ENCODE measurements at regions not wholly inside any gene's neighbourhood (a gene's known extent, or its start where the extent isn't known, plus 50 kb on each side); places are given as distances from the start of the nearest gene placed in this dataset.
"Not testable (repeated sequence)": the region's sequence is repeated elsewhere in the genome, so short reads cannot be mapped to it uniquely, and the experiment has no call there.

- no peak for TF ChIP-seq POLR2AphosphoS5 (IDR thresholded peaks at IDR 0.05; ENCODE audit: borderline replicate concordance, low read depth, low read length)
- no peak for TF ChIP-seq EZH2 (IDR thresholded peaks at IDR 0.05)
- no peak for TF ChIP-seq FOXP2 (optimal IDR thresholded peaks at IDR 0.05; ENCODE audit: control extremely low read depth, extremely low read length, insufficient read depth)
- H3K27ac ChIP-seq: no peak overlapping the region
These were observed 200.3 kb downstream of the C9orf152 start for GRCh38 chr9:110007477-110008270.

GRCh38 chr9:110008663-110009062 is 199.3 kb downstream of the C9orf152 start:
- TF ChIP-seq EZH2 (IDR thresholded peaks at IDR 0.05): no peak
- TF ChIP-seq FOXP2 (optimal IDR thresholded peaks at IDR 0.05; ENCODE audit: control extremely low read depth, extremely low read length, insufficient read depth): no peak
- TF ChIP-seq POLR2AphosphoS5 (IDR thresholded peaks at IDR 0.05; ENCODE audit: borderline replicate concordance, low read depth, low read length): no peak

More at GRCh38 chr9:110007477-110008270, 200.3 kb downstream of the C9orf152 start:
- no peak for DNase-seq (ENCODE audit: low read depth, low spot score)
- Histone ChIP-seq H3K4me3 (no peak overlapping the region), H3K9ac (ENCODE audit: insufficient read length) (no peak overlapping the region), H3K9me3 (ENCODE audit: low read depth, low read length) (no peaks in the 10 kb centered on the region), H3K36me3 (ENCODE audit: insufficient read depth, low read length) (no peaks in the 10 kb centered on the region)

DNA sequence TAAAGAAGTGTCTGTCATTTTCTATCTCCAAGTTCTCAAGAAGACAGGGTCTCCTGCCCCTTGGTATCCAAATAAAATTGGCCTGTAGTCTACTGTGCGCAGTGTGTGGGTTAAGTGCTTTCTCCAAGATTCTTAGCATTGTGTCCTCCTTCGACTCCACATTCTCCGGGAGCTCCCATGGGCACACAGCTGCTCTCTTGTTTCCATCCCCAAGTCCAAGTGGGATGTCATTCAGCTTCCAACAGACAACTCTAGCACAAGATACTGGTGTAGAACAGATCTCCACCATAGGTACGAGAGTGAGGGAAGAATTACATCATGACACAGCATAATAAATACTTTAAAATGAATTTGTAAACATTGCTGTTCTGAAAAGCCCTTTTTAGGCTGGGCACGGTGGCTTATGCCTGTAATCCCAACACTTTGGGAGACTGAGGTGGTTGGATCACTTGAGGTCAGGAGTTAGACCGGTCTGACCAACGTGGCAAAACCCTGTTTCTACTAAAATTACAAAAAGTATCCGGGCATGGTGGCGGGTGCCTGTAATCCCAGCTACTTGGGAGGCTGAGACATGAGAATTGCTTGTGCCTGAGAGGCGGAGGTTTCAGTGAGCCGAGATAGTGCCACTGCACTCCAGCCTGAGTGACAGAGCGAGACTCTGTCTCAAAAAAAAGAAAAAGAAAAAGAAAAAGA is 196.2 kb downstream of the C9orf152 start:
- Histone ChIP-seq H3K27ac (no peak overlapping the region), H3K4me3 (no peak overlapping the region), H3K36me3 (ENCODE audit: insufficient read depth, low read length) (0 out of 2 replicates have a peak, but pooled peaks cover 4% of the 10 kb centered on the region), H3K9me3 (ENCODE audit: low read depth, low read length) (no peaks in the 10 kb centered on the region), H3K9ac (ENCODE audit: insufficient read length) (no peak overlapping the region)
- no peak for TF ChIP-seq FOXP2 (optimal IDR thresholded peaks at IDR 0.05; ENCODE audit: control extremely low read depth, extremely low read length, insufficient read depth)
- TF ChIP-seq EZH2 (IDR thresholded peaks at IDR 0.05): no peak
- TF ChIP-seq POLR2AphosphoS5 (IDR thresholded peaks at IDR 0.05; ENCODE audit: borderline replicate concordance, low read depth, low read length): no peak
- no peak for DNase-seq (ENCODE audit: low read depth, low spot score)

More at GRCh38 chr9:110008663-110009062, 199.3 kb downstream of the C9orf152 start:
- no peak overlapping the region for H3K4me3 ChIP-seq
- H3K9ac ChIP-seq (ENCODE audit: insufficient read length): no peak overlapping the region
- H3K36me3 ChIP-seq (ENCODE audit: insufficient read depth, low read length): no peaks in the 10 kb centered on the region
- H3K27ac ChIP-seq: no peak overlapping the region
- no peaks in the 10 kb centered on the region for H3K9me3 ChIP-seq (ENCODE audit: low read depth, low read length)
- no peak for DNase-seq (ENCODE audit: low read depth, low spot score)

- no peak for DNase-seq (ENCODE audit: low read depth, low spot score)
- no peaks in the 10 kb centered on the region for H3K9me3 ChIP-seq (ENCODE audit: low read depth, low read length)
- H3K36me3 ChIP-seq (ENCODE audit: insufficient read depth, low read length): 0 out of 2 replicates have a peak, but pooled peaks cover 4% of the 10 kb centered on the region
- no peak overlapping the region for H3K4me3 ChIP-seq
- no peak overlapping the region for H3K9ac ChIP-seq (ENCODE audit: insufficient read length)
- H3K27ac ChIP-seq: no peak overlapping the region
- TF ChIP-seq EZH2 (IDR thresholded peaks at IDR 0.05): no peak
- TF ChIP-seq POLR2AphosphoS5 (IDR thresholded peaks at IDR 0.05; ENCODE audit: borderline replicate concordance, low read depth, low read length): no peak
- TF ChIP-seq FOXP2 (optimal IDR thresholded peaks at IDR 0.05; ENCODE audit: control extremely low read depth, extremely low read length, insufficient read depth): no peak
These were observed 194.9 kb downstream of the C9orf152 start for GRCh38 chr9:110013064-110013463.

GRCh38 chr9:110015759-110016158 is 192.2 kb downstream of the C9orf152 start:
- Histone ChIP-seq H3K9ac (ENCODE audit: insufficient read length) (no peak overlapping the region), H3K36me3 (ENCODE audit: insufficient read depth, low read length) (0 out of 2 replicates have a peak, but pooled peaks cover 4% of the 10 kb centered on the region), H3K4me3 (no peak overlapping the region), H3K9me3 (ENCODE audit: low read depth, low read length) (no peaks in the 10 kb centered on the region), H3K27ac (no peak overlapping the region)
- TF ChIP-seq FOXP2 (optimal IDR thresholded peaks at IDR 0.05; ENCODE audit: control extremely low read depth, extremely low read length, insufficient read depth): no peak
- no peak for TF ChIP-seq POLR2AphosphoS5 (IDR thresholded peaks at IDR 0.05; ENCODE audit: borderline replicate concordance, low read depth, low read length)
- TF ChIP-seq EZH2 (IDR thresholded peaks at IDR 0.05): no peak
- no peak for DNase-seq (ENCODE audit: low read depth, low spot score)

- Histone ChIP-seq H3K27ac (no peak overlapping the region), H3K36me3 (ENCODE audit: insufficient read depth, low read length) (0 out of 2 replicates have a peak, but pooled peaks cover 4% of the 10 kb centered on the region), H3K9me3 (ENCODE audit: low read depth, low read length) (no peaks in the 10 kb centered on the region), H3K9ac (ENCODE audit: insufficient read length) (no peak overlapping the region), H3K4me3 (no peak overlapping the region)
- DNase-seq (ENCODE audit: low read depth, low spot score): no peak
- TF ChIP-seq EZH2 (IDR thresholded peaks at IDR 0.05) (no peak), FOXP2 (optimal IDR thresholded peaks at IDR 0.05; ENCODE audit: control extremely low read depth, extremely low read length, insufficient read depth) (no peak), POLR2AphosphoS5 (IDR thresholded peaks at IDR 0.05; ENCODE audit: borderline replicate concordance, low read depth, low read length) (no peak)
These were observed 191.6 kb downstream of the C9orf152 start for GRCh38 chr9:110016340-110016739.

- not testable (repeated sequence) for H3K9me3 ChIP-seq (ENCODE audit: low read depth, low read length); H3K36me3 ChIP-seq (ENCODE audit: insufficient read depth, low read length); H3K4me3 ChIP-seq; DNase-seq (ENCODE audit: low read depth, low spot score); H3K9ac ChIP-seq (ENCODE audit: insufficient read length); H3K27ac ChIP-seq
These were observed 187.7 kb downstream of the C9orf152 start for GRCh38 chr9:110020216-110020615.

DNA sequence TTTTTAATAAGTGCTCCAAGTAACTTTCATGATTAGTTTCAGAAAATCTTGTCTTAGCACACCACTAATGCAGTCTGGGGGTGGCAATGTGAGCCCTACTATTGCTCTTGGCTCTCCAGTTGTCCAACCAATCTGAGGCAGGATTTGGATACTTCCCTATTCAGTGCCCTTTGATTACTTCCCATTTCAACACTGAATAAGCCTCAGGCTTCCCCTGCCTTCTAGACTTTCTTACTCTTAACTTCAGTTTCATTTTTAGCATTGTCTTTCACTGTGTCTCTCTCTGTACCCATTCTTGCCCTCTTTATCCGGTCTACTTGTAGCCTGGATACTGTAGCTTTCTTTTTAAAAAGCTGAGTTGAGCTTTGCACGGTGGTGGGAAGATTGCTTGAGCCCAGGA is 186.1 kb downstream of the C9orf152 start:
- no peak overlapping the region for H3K4me3 ChIP-seq
- no peak for DNase-seq (ENCODE audit: low read depth, low spot score)
- H3K36me3 ChIP-seq (ENCODE audit: insufficient read depth, low read length): no peaks in the 10 kb centered on the region
- H3K9me3 ChIP-seq (ENCODE audit: low read depth, low read length): no peaks in the 10 kb centered on the region
- no peak for TF ChIP-seq FOXP2 (optimal IDR thresholded peaks at IDR 0.05; ENCODE audit: control extremely low read depth, extremely low read length, insufficient read depth)
- TF ChIP-seq POLR2AphosphoS5 (IDR thresholded peaks at IDR 0.05; ENCODE audit: borderline replicate concordance, low read depth, low read length): no peak
- TF ChIP-seq EZH2 (IDR thresholded peaks at IDR 0.05): no peak
- no peak overlapping the region for H3K9ac ChIP-seq (ENCODE audit: insufficient read length)
- H3K27ac ChIP-seq: no peak overlapping the region

DNA sequence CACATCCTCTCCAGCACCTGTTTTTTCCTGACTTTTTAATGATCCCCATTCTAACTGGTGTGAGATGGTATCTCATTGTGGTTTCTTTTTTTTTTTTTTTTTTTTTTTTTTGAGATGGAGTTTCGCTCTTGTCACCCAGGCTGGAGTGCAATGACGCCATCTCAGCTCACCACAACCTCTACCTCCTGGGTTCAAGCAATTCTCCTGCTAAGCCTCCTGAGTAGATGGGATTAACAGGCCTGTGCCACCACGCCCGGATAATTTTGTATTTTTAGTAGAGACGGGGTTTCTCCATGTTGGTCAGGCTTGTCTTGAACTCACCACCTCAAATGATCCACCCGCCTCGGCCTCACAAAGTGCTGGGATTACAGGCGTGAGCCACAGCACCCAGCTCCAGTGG is 184.7 kb downstream of the C9orf152 start:
- DNase-seq (ENCODE audit: low read depth, low spot score); H3K4me3 ChIP-seq: not testable (repeated sequence)

More for the DNA sequence above, 184.7 kb downstream of the C9orf152 start:
- not testable (repeated sequence) for H3K9ac ChIP-seq (ENCODE audit: insufficient read length); H3K27ac ChIP-seq; H3K9me3 ChIP-seq (ENCODE audit: low read depth, low read length); H3K36me3 ChIP-seq (ENCODE audit: insufficient read depth, low read length)
